HCT116 (cell line): ENCODE measurements at regions not wholly inside any gene's neighbourhood (a gene's known extent, or its start where the extent isn't known, plus 50 kb on each side); places are given as distances from the start of the nearest gene placed in this dataset.

Experiments
- ATAC-seq: fragments of 200-7000 bp; cut with Tn5 transposase; 2 replicates; pipeline ENCODE4 v1.9.1; 2020; ENCODE audit warnings: mild to moderate bottlenecking, moderate library complexity
- BruUV-seq: library from RNA; stranded (reverse); fragments of 400-500 nt; replicated peaks from 2 replicates; lab custom pipeline; 2021; lab: Mats Ljungman, UMichigan
- CTCF ChIA-PET: fragments of 300-600 bp; sonication (Branson Sonifier 250); formaldehyde crosslinking; loops from one replicate; lab custom pipeline; 2021; ENCODE audit warnings: antibody characterized with exemption; lab: Charles Lee
- POLR2A ChIA-PET: fragments of 300-600, 350-600 bp; sonication (Branson Sonifier 250); formaldehyde crosslinking; loops from one replicate; lab custom pipeline; 2021; ENCODE audit warnings: antibody characterized with exemption; lab: Charles Lee
- RAD21 ChIA-PET, 2 experiments: fragments of 300-600 bp; sonication (Branson Sonifier 250); formaldehyde crosslinking; loops; one replicate each; lab custom pipeline; 2023; ENCODE audit warnings: low total read pairs in 2 of 2; ENCODE audit not compliant: uncharacterized antibody in 2 of 2, unreplicated experiment in 2 of 2, low non-redundant PET in 1 of 2; lab: Charles Lee
- DNase-seq: peaks from one replicate; pipeline ENCODE4 v3.0.0-alpha.2; 2010; ENCODE audit warnings: low read depth, low spot score
- H2AFZ ChIP-seq: fragments of 200-600 bp; shearing (Covaris generic), sonication (generic); 2 replicates; pipeline ENCODE4 v1.6.1; 2017; ENCODE audit warnings: low read depth, mixed run types, mixed read lengths, antibody characterized with exemption, low read length; ENCODE audit not compliant: poor library complexity, severe bottlenecking
- H3K27ac ChIP-seq: 2 replicates; pipeline ENCODE4 v1.5.1; 2012; ENCODE audit warnings: low read depth, low read length
- H3K27me3 ChIP-seq: fragments of 200-600 bp; sonication (generic); 2 replicates; pipeline ENCODE4 v1.6.1; 2016; ENCODE audit warnings: mixed run types, low read length, mixed read lengths; ENCODE audit not compliant: insufficient read depth
- H3K36me3 ChIP-seq, 2 experiments: fragments of 200-500 bp in 1 of 2; fragments of 200-600 bp in 1 of 2; sonication (Bioruptor generic) in 1 of 2; sonication (generic) in 1 of 2; 2 replicates each; pipeline versions ENCODE4 v1.5.1 to v1.6.1; 2014 to 2016; ENCODE audit warnings: low read length in 2 of 2, inconsistent platforms in 1 of 2, mixed read lengths in 1 of 2, mixed run types in 1 of 2; ENCODE audit not compliant: insufficient read depth in 2 of 2, control insufficient read depth in 1 of 2
- H3K4me1 ChIP-seq, 2 experiments: fragments of 200-600 bp in 1 of 2; sonication (generic) in 1 of 2; 2 replicates each; pipeline versions ENCODE4 v1.5.1 to v1.6.1; 2012 to 2017; ENCODE audit warnings: low read length in 2 of 2, inconsistent platforms in 1 of 2, mild to moderate bottlenecking in 1 of 2, mixed read lengths in 1 of 2, mixed run types in 1 of 2, moderate library complexity in 1 of 2; ENCODE audit not compliant: insufficient read depth in 2 of 2, control insufficient read depth in 1 of 2
- H3K4me2 ChIP-seq: fragments of 200-600 bp; sonication (generic); 2 replicates; pipeline ENCODE4 v1.6.1; 2017; ENCODE audit warnings: mixed run types, low read length, mixed read lengths
- H3K4me3 ChIP-seq, 2 experiments: fragments of 200-600 bp in 1 of 2; sonication (generic) in 1 of 2; replicated peaks in 1 of 2; 2 replicates each; pipeline ENCODE4 v1.5.1; 2011 to 2016; ENCODE audit warnings: low read length in 2 of 2, control low read depth in 1 of 2, low read depth in 1 of 2, mild to moderate bottlenecking in 1 of 2, mixed read lengths in 1 of 2, mixed run types in 1 of 2
- H3K79me2 ChIP-seq: fragments of 200-600 bp; sonication (generic); 2 replicates; pipeline ENCODE4 v1.6.1; 2017; ENCODE audit warnings: mild to moderate bottlenecking, mixed run types, low read length, moderate library complexity, mixed read lengths; ENCODE audit not compliant: insufficient read depth
- H3K9ac ChIP-seq: fragments of 200-600 bp; sonication (generic); 2 replicates; pipeline ENCODE4 v1.6.1; 2016; ENCODE audit warnings: low read length, mixed read lengths
- H3K9me2 ChIP-seq: fragments of 200-600 bp; sonication (generic), shearing (Covaris generic); 2 replicates; pipeline ENCODE4 v1.6.1; 2017; ENCODE audit warnings: mixed run types, mild to moderate bottlenecking, moderate library complexity; ENCODE audit not compliant: insufficient read depth
- H3K9me3 ChIP-seq, 2 experiments: fragments of 200-500 bp in 1 of 2; fragments of 200-600 bp in 1 of 2; sonication (Bioruptor generic) in 1 of 2; sonication (generic) in 1 of 2; 2 replicates each; pipeline ENCODE4 v1.6.1; 2014 to 2017; ENCODE audit warnings: low read length in 2 of 2, mixed read lengths in 2 of 2, inconsistent platforms in 1 of 2, low read depth in 1 of 2, mild to moderate bottlenecking in 1 of 2, mixed run types in 1 of 2, moderate library complexity in 1 of 2; ENCODE audit not compliant: control insufficient read depth in 1 of 2, insufficient read depth in 1 of 2
- H4K20me1 ChIP-seq: fragments of 200-600 bp; sonication (generic), shearing (Covaris generic); 2 replicates; pipeline ENCODE4 v1.6.1; 2017; ENCODE audit warnings: mixed run types, mild to moderate bottlenecking, moderate library complexity; ENCODE audit not compliant: insufficient read depth
- ATF3 ChIP-seq: IDR thresholded peaks from 2 replicates; pipeline ENCODE4 v1.6.1; 2012
- CEBPB ChIP-seq: IDR thresholded peaks from 2 replicates; pipeline ENCODE4 v1.6.1; 2012; ENCODE audit warnings: low read depth
- EGR1 ChIP-seq: IDR thresholded peaks from 2 replicates; pipeline ENCODE4 v1.6.1; 2012; ENCODE audit warnings: low read depth
- ELF1 ChIP-seq: IDR thresholded peaks from 2 replicates; pipeline ENCODE4 v1.6.1; 2012; ENCODE audit warnings: low read depth, borderline replicate concordance
- EZH2 ChIP-seq: fragments of 200-600 bp; sonication (generic); IDR thresholded peaks from 2 replicates; pipeline ENCODE4 v1.6.1; 2017; ENCODE audit warnings: antibody characterized with exemption, mixed run types
- POLR2AphosphoS5 ChIP-seq: IDR thresholded peaks from 2 replicates; pipeline ENCODE4 v1.6.1; 2011; ENCODE audit warnings: mild to moderate bottlenecking, low read depth, low read length, moderate library complexity
- RAD21 ChIP-seq: IDR thresholded peaks from 2 replicates; pipeline ENCODE4 v1.6.1; 2012; ENCODE audit warnings: low read depth, mild to moderate bottlenecking
- REST ChIP-seq: IDR thresholded peaks from 2 replicates; pipeline ENCODE4 v1.6.1; 2012; ENCODE audit warnings: low read depth
- SIN3A ChIP-seq: IDR thresholded peaks from 2 replicates; pipeline ENCODE4 v1.6.1; 2012; ENCODE audit warnings: low read depth
- SP1 ChIP-seq: IDR thresholded peaks from 2 replicates; pipeline ENCODE4 v1.6.1; 2012; ENCODE audit warnings: low read depth
- YY1 ChIP-seq: IDR thresholded peaks from 2 replicates; pipeline ENCODE4 v1.6.1; 2011; ENCODE audit warnings: low read length, low read depth, moderate library complexity, mild to moderate bottlenecking; ENCODE audit not compliant: insufficient replicate concordance; ENCODE audit errors: extremely low read depth
- ZNF274 ChIP-seq: fragments of 200-500 bp; sonication (Bioruptor generic); IDR thresholded peaks from 2 replicates; pipeline ENCODE4 v1.6.1; 2014; ENCODE audit warnings: mild to moderate bottlenecking, low read depth, low read length, inconsistent platforms
- intact Hi-C: fragments of 100-400 bp; cut with micrococcal nuclease; formaldehyde crosslinking; loops from 2 replicates; pipeline ENCODE4 v1.10.0; 2022
- TF ChIP-seq, protein P1 (sequence below): IDR thresholded peaks from 2 replicates; pipeline ENCODE4 v1.6.1; 2012

- Histone ChIP-seq H3K36me3 (no peaks in the 10 kb centered on the region), H3K9ac (no peak overlapping the region), H3K79me2 (no peaks in the 10 kb centered on the region), H3K9me3 (no peaks in the 10 kb centered on the region), H3K27me3 (no peaks in the 10 kb centered on the region), H3K4me2 (no peak overlapping the region), H4K20me1 (no peaks in the 10 kb centered on the region), H3K27ac (no peak overlapping the region), H3K9me2 (no peaks in the 10 kb centered on the region), H2AFZ (no peak overlapping the region), H3K4me3 (no peak overlapping the region), H3K4me1 (peaks cover 0 to 16% of the 10 kb centered on the region in 2 experiments; a peak in 2 of 4 replicates)
- ChIA-PET CTCF (no interaction called here), POLR2A (no interaction called here), RAD21 (no interaction called here)
- no peak for DNase-seq
- BruUV-seq: no TSS peak
- no peak for ATAC-seq
- intact Hi-C loops: no loop called here
- TF ChIP-seq YY1 (no peak), ELF1 (no peak), EGR1 (no peak), EZH2 (no peak), RAD21 (no peak), ATF3 (no peak), POLR2AphosphoS5 (no peak), SIN3A (no peak), SP1 (no peak), REST (no peak), ZNF274 (no peak), CEBPB (no peak)
- TF ChIP-seq, protein P1, sequence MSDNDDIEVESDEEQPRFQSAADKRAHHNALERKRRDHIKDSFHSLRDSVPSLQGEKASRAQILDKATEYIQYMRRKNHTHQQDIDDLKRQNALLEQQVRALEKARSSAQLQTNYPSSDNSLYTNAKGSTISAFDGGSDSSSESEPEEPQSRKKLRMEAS: no peak
Observed at GRCh38 chr2:63789338-63790020, 52.2 kb upstream of the UGP2 start.
